ENCODE measurements at regions not wholly inside any gene's neighbourhood (a gene's known extent, or its start where the extent isn't known, plus 50 kb on each side); places are given as distances from the start of the nearest gene placed in this dataset.

- Histone ChIP-seq H3F3A (ENCODE audit: insufficient read depth, low read depth) (peaks cover 16% of the 10 kb centered on the region; the same call in 1 of the 2 replicates), H3K27ac (peak overlapping the region; percentile 72), H2AFZ (no peak overlapping the region), H3K27me3 (ENCODE audit: insufficient read depth, low read depth) (no peaks in the 10 kb centered on the region), H3K36me3 (ENCODE audit: low read depth) (no peaks in the 10 kb centered on the region), H3K79me2 (ENCODE audit: low read depth) (no peaks in the 10 kb centered on the region), H3K9me2 (ENCODE audit: insufficient read depth) (no peaks in the 10 kb centered on the region), H3K4me1 (replicated peaks; ENCODE audit: insufficient read depth) (peaks cover 23% of the 10 kb centered on the region), H4K20me1 (ENCODE audit: insufficient read depth) (no peaks in the 10 kb centered on the region), H3K4me2 (peak overlapping the region; percentile 29), H3K9me3 (ENCODE audit: insufficient read depth, low read depth) (no peaks in the 10 kb centered on the region), H3K4me3 (no peak overlapping the region)
- ChIA-PET CTCF (no interaction called here), POLR2A (ENCODE audit: unreplicated experiment) (interaction anchor here (0.5 to 0.6 kb wide), 2 partner anchors 285 to 294 kb away, joined by 6 to 8 read pairs; no protein-coding TSS in a partner anchor)
- DNase-seq, result peak; percentile 66 to 96
- intact Hi-C loops (cut with micrococcal nuclease; ENCODE audit: unreplicated experiment), result loop anchor here (1.0 to 10.0 kb wide), 5 partner anchors 105 to 363 kb away; no protein-coding TSS in a partner anchor
- no peak for TF ChIP-seq EZH2 (IDR thresholded peaks at IDR 0.05; ENCODE audit: low read depth)
- TF ChIP-seq CTCF (conservative IDR thresholded peaks at IDR 0.05), result no peak
- BruUV-seq (replicated peaks), result no TSS peak
Observed at GRCh38 chr6:134537146-134537555, 219.2 kb upstream of the SGK1 start.

GRCh38 chr6:134535831-134536230, 217.9 kb upstream of the SGK1 start:
- POLR2A ChIA-PET (ENCODE audit: unreplicated experiment), result no interaction called here
- H3K27ac ChIP-seq, result no peak overlapping the region
- peaks cover 16% of the 10 kb centered on the region; the same call in 1 of the 2 replicates for H3F3A ChIP-seq (ENCODE audit: insufficient read depth, low read depth)
- H3K79me2 ChIP-seq (ENCODE audit: low read depth), result no peaks in the 10 kb centered on the region
- no peak overlapping the region for H3K4me3 ChIP-seq
- peaks cover 23% of the 10 kb centered on the region for H3K4me1 ChIP-seq (replicated peaks; ENCODE audit: insufficient read depth)
- no peaks in the 10 kb centered on the region for H3K9me3 ChIP-seq (ENCODE audit: insufficient read depth, low read depth)
- no peaks in the 10 kb centered on the region for H4K20me1 ChIP-seq (ENCODE audit: insufficient read depth)
- H3K4me2 ChIP-seq, result no peak overlapping the region
- H3K9me2 ChIP-seq (ENCODE audit: insufficient read depth), result no peaks in the 10 kb centered on the region
- H2AFZ ChIP-seq, result no peak overlapping the region
- TF ChIP-seq EZH2 (IDR thresholded peaks at IDR 0.05; ENCODE audit: low read depth) (no peak), CTCF (conservative IDR thresholded peaks at IDR 0.05) (no peak)
- CTCF ChIA-PET, result interaction anchor here (0.5 kb wide), 1 partner anchor 457 kb away, joined by 10 read pairs; no protein-coding TSS in a partner anchor
- intact Hi-C loops (cut with micrococcal nuclease; ENCODE audit: unreplicated experiment), result loop anchor here (5.0 to 10.0 kb wide), 4 partner anchors 106 to 289 kb away; no protein-coding TSS in a partner anchor
- no TSS peak for BruUV-seq (replicated peaks)
- H3K27me3 ChIP-seq (ENCODE audit: insufficient read depth, low read depth), result no peaks in the 10 kb centered on the region
- no peak for DNase-seq
- H3K36me3 ChIP-seq (ENCODE audit: low read depth), result no peaks in the 10 kb centered on the region

DNA sequence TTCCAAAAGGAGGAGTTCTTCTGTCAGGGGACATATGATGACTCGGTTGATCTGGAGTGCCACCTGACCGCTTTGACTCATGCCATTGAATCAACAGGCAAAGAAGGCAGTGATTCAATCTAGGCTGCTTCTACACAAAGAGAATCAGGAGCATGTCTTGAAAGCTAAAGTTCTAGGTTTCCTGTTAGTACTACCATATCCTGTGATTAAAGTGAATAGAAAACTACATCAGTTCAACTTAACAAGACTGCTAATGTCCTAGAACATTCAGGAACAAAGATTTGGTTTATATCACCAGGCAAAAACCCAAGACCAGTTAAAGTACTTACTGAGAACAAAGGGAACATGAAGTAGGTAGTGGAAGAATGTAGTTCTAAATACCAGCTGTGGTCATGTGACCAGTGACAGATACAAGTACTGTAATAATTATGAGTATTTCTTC, 216.8 kb upstream of the SGK1 start:
- H3K4me3 ChIP-seq, result no peak overlapping the region
- POLR2A ChIA-PET (ENCODE audit: unreplicated experiment), result no interaction called here
- H3F3A ChIP-seq (ENCODE audit: insufficient read depth, low read depth), result peaks cover 16% of the 10 kb centered on the region; the same call in 1 of the 2 replicates
- intact Hi-C loops (cut with micrococcal nuclease; ENCODE audit: unreplicated experiment), result loop anchor here (5.0 to 10.0 kb wide), 4 partner anchors 108 to 290 kb away; no protein-coding TSS in a partner anchor
- H3K27me3 ChIP-seq (ENCODE audit: insufficient read depth, low read depth), result no peaks in the 10 kb centered on the region
- H3K79me2 ChIP-seq (ENCODE audit: low read depth), result no peaks in the 10 kb centered on the region
- H3K27ac ChIP-seq, result no peak overlapping the region
- CTCF ChIA-PET, result no interaction called here
- peaks cover 27% of the 10 kb centered on the region for H3K4me1 ChIP-seq (replicated peaks; ENCODE audit: insufficient read depth)
- no peaks in the 10 kb centered on the region for H3K36me3 ChIP-seq (ENCODE audit: low read depth)
- BruUV-seq (replicated peaks), result no TSS peak
- H3K9me2 ChIP-seq (ENCODE audit: insufficient read depth), result no peaks in the 10 kb centered on the region
- peak in 1 of 2 experiments; percentile 6 for DNase-seq
- no peak overlapping the region for H2AFZ ChIP-seq
- H3K9me3 ChIP-seq (ENCODE audit: insufficient read depth, low read depth), result no peaks in the 10 kb centered on the region
- H4K20me1 ChIP-seq (ENCODE audit: insufficient read depth), result no peaks in the 10 kb centered on the region
- TF ChIP-seq CTCF (conservative IDR thresholded peaks at IDR 0.05) (no peak), EZH2 (IDR thresholded peaks at IDR 0.05; ENCODE audit: low read depth) (no peak)
- H3K4me2 ChIP-seq, result no peak overlapping the region
